ENCODE measurements at regions not wholly inside any gene's neighbourhood (a gene's known extent, or its start where the extent isn't known, plus 50 kb on each side); places are given as distances from the start of the nearest gene placed in this dataset.

GRCh38 chr10:9547936-9548904, 1469.5 kb upstream of the CELF2 start (continued):
- TF ChIP-seq BCLAF1 (IDR thresholded peaks at IDR 0.05) (no peak), ESRRA (IDR thresholded peaks at IDR 0.05; ENCODE audit: low read length) (no peak)

- POLR2A ChIA-PET, result no interaction called here
- FAIRE-seq (no peak), DNase-seq (ENCODE audit: low read depth, low spot score) (no peak), ATAC-seq (no peak)
- RAD21 ChIA-PET (ENCODE audit: unreplicated experiment), result no interaction called here
- H3K27ac ChIP-seq (ENCODE audit: control insufficient read depth, insufficient read depth), result no peak overlapping the region
- no peaks in the 10 kb centered on the region for H4K20me1 ChIP-seq (ENCODE audit: control insufficient read depth, insufficient read depth)
- 2% methylated on average over 2 of the region's 2 CpGs for WGBS (ENCODE audit: insufficient coverage, insufficient replicate concordance, low lambda C conversion rate, missing lambda C conversion rate)
- no peaks in the 10 kb centered on the region for H3K36me3 ChIP-seq (ENCODE audit: control insufficient read depth in 2 of 2, insufficient read depth in 2 of 2, low read length in 1 of 2)
- H3K9ac ChIP-seq (ENCODE audit: control insufficient read depth, insufficient read depth, low read length), result no peak overlapping the region
- SMC1A ChIA-PET (ENCODE audit: uncharacterized antibody, unreplicated experiment), result no interaction called here
- no peaks in the 10 kb centered on the region for H3K79me2 ChIP-seq (ENCODE audit: control insufficient read depth, insufficient read depth, low read length)
- no peak overlapping the region for H2AFZ ChIP-seq (ENCODE audit: control insufficient read depth, low read depth, low read length)
- BruUV-seq (replicated peaks), result no TSS peak
- in situ Hi-C loops (cut with MboI) (no loop called here), intact Hi-C loops (cut with micrococcal nuclease; ENCODE audit: unreplicated experiment) (no loop called here)
- no peaks in the 10 kb centered on the region for H3K9me3 ChIP-seq (replicated peaks; ENCODE audit: control insufficient read depth, insufficient read depth, low read length)
- no peaks in the 10 kb centered on the region for H3K4me1 ChIP-seq (ENCODE audit: control insufficient read depth, insufficient read depth, low read length)
- no peaks in the 10 kb centered on the region for H3K27me3 ChIP-seq (replicated peaks in 1 of 2; ENCODE audit: control insufficient read depth in 2 of 2, insufficient read depth in 2 of 2, low read length in 1 of 2)
- H3K4me3 ChIP-seq, result no peak overlapping the region
- CTCF ChIA-PET, result interaction anchor here (1.2 kb wide), 1 partner anchor 40 kb away, joined by 3 read pairs; no protein-coding TSS in a partner anchor
- H3K4me2 ChIP-seq (ENCODE audit: control insufficient read depth, insufficient read depth), result no peak overlapping the region
- no peak for TF ChIP-seq ZNF274 (IDR thresholded peaks at IDR 0.05; ENCODE audit: insufficient read depth, insufficient read length)
- TF ChIP-seq HDAC6 (IDR thresholded peaks at IDR 0.05; ENCODE audit: unreplicated experiment), result no peak
- no peak for TF ChIP-seq BMI1 (IDR thresholded peaks at IDR 0.05; ENCODE audit: borderline replicate concordance)
- TF ChIP-seq POLR2AphosphoS5 (IDR thresholded peaks at IDR 0.05; ENCODE audit: low read length), result no peak
- no peak for TF ChIP-seq EED (IDR thresholded peaks at IDR 0.05; ENCODE audit: low read depth)
- no peak for TF ChIP-seq SIN3A (IDR thresholded peaks at IDR 0.05; ENCODE audit: low read depth, low read length)
- TF ChIP-seq NFIC (IDR thresholded peaks at IDR 0.05; ENCODE audit: low read depth, low read length), result no peak
- TF ChIP-seq, protein P1, sequence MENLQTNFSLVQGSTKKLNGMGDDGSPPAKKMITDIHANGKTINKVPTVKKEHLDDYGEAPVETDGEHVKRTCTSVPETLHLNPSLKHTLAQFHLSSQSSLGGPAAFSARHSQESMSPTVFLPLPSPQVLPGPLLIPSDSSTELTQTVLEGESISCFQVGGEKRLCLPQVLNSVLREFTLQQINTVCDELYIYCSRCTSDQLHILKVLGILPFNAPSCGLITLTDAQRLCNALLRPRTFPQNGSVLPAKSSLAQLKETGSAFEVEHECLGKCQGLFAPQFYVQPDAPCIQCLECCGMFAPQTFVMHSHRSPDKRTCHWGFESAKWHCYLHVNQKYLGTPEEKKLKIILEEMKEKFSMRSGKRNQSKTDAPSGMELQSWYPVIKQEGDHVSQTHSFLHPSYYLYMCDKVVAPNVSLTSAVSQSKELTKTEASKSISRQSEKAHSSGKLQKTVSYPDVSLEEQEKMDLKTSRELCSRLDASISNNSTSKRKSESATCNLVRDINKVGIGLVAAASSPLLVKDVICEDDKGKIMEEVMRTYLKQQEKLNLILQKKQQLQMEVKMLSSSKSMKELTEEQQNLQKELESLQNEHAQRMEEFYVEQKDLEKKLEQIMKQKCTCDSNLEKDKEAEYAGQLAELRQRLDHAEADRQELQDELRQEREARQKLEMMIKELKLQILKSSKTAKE (IDR thresholded peaks at IDR 0.05; ENCODE audit: low read depth, poor library complexity, severe bottlenecking), result no peak
- TF ChIP-seq ESRRA (IDR thresholded peaks at IDR 0.05; ENCODE audit: low read length), result no peak
- TF ChIP-seq ZNF687 (IDR thresholded peaks at IDR 0.05), result no peak
- TF ChIP-seq HDGF (IDR thresholded peaks at IDR 0.05), result no peak
Observed at GRCh38 chr10:9550810-9551209, 1466.9 kb upstream of the CELF2 start.
